ENCODE measurements at regions not wholly inside any gene's neighbourhood (a gene's known extent, or its start where the extent isn't known, plus 50 kb on each side); places are given as distances from the start of the nearest gene placed in this dataset.
"Not testable (repeated sequence)": the region's sequence is repeated elsewhere in the genome, so short reads cannot be mapped to it uniquely, and the experiment has no call there.

- TF ChIP-seq, protein P1, sequence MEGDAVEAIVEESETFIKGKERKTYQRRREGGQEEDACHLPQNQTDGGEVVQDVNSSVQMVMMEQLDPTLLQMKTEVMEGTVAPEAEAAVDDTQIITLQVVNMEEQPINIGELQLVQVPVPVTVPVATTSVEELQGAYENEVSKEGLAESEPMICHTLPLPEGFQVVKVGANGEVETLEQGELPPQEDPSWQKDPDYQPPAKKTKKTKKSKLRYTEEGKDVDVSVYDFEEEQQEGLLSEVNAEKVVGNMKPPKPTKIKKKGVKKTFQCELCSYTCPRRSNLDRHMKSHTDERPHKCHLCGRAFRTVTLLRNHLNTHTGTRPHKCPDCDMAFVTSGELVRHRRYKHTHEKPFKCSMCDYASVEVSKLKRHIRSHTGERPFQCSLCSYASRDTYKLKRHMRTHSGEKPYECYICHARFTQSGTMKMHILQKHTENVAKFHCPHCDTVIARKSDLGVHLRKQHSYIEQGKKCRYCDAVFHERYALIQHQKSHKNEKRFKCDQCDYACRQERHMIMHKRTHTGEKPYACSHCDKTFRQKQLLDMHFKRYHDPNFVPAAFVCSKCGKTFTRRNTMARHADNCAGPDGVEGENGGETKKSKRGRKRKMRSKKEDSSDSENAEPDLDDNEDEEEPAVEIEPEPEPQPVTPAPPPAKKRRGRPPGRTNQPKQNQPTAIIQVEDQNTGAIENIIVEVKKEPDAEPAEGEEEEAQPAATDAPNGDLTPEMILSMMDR (IDR thresholded peaks at IDR 0.05), result not testable (repeated sequence)
- TF ChIP-seq POLR2AphosphoS5, EP300 (IDR thresholded peaks at IDR 0.05): not testable (repeated sequence)
Measured at GRCh38 chr9:27839767-27840166, 266.5 kb upstream of the C9orf72 start.

Data from esophagus muscularis mucosa (tissue), 4 donors.